NCI-H2107 (cell line): ENCODE measurements at regions not wholly inside any gene's neighbourhood (a gene's known extent, or its start where the extent isn't known, plus 50 kb on each side); places are given as distances from the start of the nearest gene placed in this dataset.
"Not testable (repeated sequence)": the region's sequence is repeated elsewhere in the genome, so short reads cannot be mapped to it uniquely, and the experiment has no call there.

Experiments
- DNase-seq: peaks from one replicate; lab custom pipeline; 2025; lab: John Stamatoyannopoulos, UW

- not testable (repeated sequence) for DNase-seq
Measured at GRCh38 chrX:124181515-124181914, 150.9 kb upstream of the TEX13D start.

- no peak for DNase-seq
Measured at GRCh38 chrX:124190440-124190839, 142.0 kb upstream of the TEX13D start.

GRCh38 chrX:124194199-124194598 lies 138.3 kb upstream of the TEX13D start:
- DNase-seq = no peak

GRCh38 chrX:124194901-124195300 lies 137.6 kb upstream of the TEX13D start:
- no peak for DNase-seq

- no peak for DNase-seq
Measured at GRCh38 chrX:124203311-124203710, 129.1 kb upstream of the TEX13D start.

- no peak for DNase-seq
Measured at GRCh38 chrX:124208660-124209059, 123.8 kb upstream of the TEX13D start.

GRCh38 chrX:124209792-124210576 lies 122.5 kb upstream of the TEX13D start:
- DNase-seq = no peak

- peak; percentile 12 for DNase-seq
Measured at GRCh38 chrX:124211312-124211942, 121.0 kb upstream of the TEX13D start.

GRCh38 chrX:124212622-124213021 lies 119.8 kb upstream of the TEX13D start:
- DNase-seq = no peak

- DNase-seq = no peak
Measured at GRCh38 chrX:124215786-124216185, 116.7 kb upstream of the TEX13D start.

GRCh38 chrX:124216396-124217115 lies 115.9 kb upstream of the TEX13D start:
- DNase-seq = no peak

- DNase-seq = peak; percentile 56
Measured at GRCh38 chrX:124217304-124218251, 114.9 kb upstream of the TEX13D start.

- DNase-seq = no peak
Measured at GRCh38 chrX:124223524-124223923, 108.9 kb upstream of the TEX13D start.

GRCh38 chrX:124224528-124224927 lies 107.9 kb upstream of the TEX13D start:
- no peak for DNase-seq

GRCh38 chrX:124226129-124226528 lies 106.3 kb upstream of the TEX13D start:
- no peak for DNase-seq

- DNase-seq = no peak
Measured at GRCh38 chrX:124228849-124229248, 103.6 kb upstream of the TEX13D start.

GRCh38 chrX:124229374-124229773 lies 103.1 kb upstream of the TEX13D start:
- no peak for DNase-seq

GRCh38 chrX:124230655-124231450 lies 101.6 kb upstream of the TEX13D start:
- no peak for DNase-seq

GRCh38 chrX:124231451-124231759 lies 101.1 kb upstream of the TEX13D start:
- no peak for DNase-seq

GRCh38 chrX:124232523-124233201 lies 99.8 kb upstream of the TEX13D start:
- DNase-seq = peak; percentile 3

- no peak for DNase-seq
Measured at GRCh38 chrX:124234348-124234747, 98.1 kb upstream of the TEX13D start.
